Umbilical cord (tissue), 1 donor: ENCODE measurements at regions not wholly inside any gene's neighbourhood (a gene's known extent, or its start where the extent isn't known, plus 50 kb on each side); places are given as distances from the start of the nearest gene placed in this dataset.
"Not testable (repeated sequence)": the region's sequence is repeated elsewhere in the genome, so short reads cannot be mapped to it uniquely, and the experiment has no call there.

Experiments
- DNase-seq: peaks from one replicate; pipeline ENCODE4 v3.0.0-alpha.2; 2015; ENCODE audit warnings: low spot score

GRCh38 chr16:76970745-76971099, 220.3 kb upstream of the MON1B start:
- DNase-seq = no peak

DNA sequence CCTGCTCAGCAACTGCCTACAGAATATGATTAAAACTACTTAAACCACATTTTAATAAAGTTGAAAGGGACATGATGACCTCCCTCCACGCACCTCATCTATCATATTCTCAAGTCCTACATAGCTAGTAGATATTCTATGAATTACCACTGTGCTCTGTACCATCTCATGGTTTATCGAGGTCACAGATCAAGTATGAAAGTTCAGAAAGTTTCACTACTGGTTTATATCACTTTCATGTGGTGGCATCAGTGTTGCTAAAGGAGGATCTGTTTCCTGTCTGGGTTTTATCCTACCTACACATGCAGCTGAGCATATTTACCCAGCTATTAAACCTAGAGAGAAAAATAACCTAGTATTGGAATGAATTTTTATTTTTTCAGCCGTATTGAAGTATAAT, 214.9 kb upstream of the MON1B start:
- peak; percentile 78 for DNase-seq

DNA sequence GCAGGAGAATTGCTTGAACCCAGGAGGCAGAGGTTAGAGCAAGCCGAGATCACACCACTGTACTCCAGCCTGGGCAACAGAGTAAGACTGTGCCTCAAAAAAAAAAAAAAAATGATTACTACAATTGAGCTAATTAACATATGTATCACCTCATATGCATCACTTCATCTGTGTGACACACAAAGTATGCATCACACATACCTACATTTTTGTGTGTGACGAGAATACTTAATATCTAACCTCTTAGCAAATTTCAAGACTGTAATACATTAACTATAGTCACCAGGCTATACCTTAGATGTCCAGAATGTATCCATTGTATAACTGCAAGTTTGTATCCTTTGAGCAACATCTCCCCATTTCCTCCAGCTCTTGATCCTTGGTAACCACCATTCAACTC, 214.2 kb upstream of the MON1B start:
- DNase-seq = no peak

GRCh38 chr16:76984196-76984595, 206.8 kb upstream of the MON1B start:
- peak; percentile 60 for DNase-seq

DNA sequence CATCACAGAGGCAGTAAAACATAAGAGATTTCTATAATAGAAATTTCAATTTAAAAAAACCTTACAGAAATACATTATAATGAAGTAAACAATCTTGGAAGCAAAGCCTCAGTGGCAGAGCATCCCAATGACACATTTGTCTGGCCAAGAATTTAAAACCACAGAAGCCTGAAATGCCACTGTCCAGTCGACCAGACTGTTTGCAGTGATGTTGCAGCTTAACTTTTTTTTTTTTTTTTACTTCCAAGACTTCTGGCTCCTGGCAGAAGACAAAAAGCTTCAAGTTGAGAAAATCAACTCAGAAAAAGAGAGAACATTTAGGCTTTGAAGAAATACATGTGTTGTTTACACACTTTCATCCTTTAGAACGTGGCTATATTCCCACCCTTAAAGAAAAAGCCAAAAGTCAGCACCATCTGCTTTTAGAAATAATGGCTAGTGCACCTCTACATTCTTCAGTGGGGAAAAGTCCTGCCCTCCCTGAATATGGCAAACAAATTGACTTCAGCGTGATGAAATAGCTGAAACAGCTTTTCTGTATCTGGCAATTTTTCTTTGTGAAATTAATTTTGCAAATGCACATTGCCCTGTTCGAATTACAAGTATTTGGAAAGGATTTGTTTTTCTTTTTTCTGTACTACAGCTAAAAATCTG, 205.5 kb upstream of the MON1B start:
- peak; percentile 75 for DNase-seq

DNA sequence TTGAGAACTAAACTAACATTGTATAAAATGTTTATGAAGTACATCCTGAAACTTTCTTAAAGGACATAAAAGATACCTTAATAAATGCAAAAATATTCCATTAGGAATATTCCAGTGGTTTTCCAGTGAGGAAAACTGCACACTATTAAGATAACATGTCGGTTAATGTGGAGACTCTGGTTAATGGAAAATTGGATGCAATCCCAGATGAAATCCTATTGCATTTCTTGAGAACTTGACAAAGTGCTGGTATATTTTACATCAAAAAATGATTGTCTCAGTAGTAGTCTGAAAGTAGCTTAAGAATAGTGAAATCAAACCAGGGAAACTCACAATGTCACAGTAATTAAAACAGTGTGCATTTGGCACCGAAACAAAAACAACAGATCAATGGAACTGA, 202.5 kb upstream of the MON1B start:
- DNase-seq = peak; percentile 75

GRCh38 chr16:77002644-77003043, 188.3 kb upstream of the MON1B start:
- DNase-seq = no peak

- no peak for DNase-seq
Observed at GRCh38 chr16:77009453-77009852, 181.5 kb upstream of the MON1B start.

GRCh38 chr16:77014441-77014840, 176.5 kb upstream of the MON1B start:
- DNase-seq = no peak

DNA sequence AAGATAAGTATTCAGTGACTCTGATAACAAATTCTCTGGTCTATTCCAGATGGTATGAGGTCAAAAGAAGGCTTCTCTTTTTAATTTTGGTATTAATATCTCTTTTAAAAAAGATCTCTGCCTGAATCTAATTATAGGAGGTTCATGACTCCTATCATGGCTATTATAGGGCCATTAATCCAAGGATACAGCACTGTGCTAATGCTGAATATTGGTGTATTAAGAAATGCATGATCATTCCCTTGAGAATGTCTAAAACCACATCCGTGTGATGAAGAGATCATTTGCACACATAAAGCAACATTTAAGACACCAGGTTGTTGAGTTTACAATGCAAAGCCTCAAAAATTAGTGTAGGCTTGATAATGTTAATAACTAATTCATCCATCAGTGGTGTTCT, 160.4 kb upstream of the MON1B start:
- DNase-seq = peak; percentile 86

DNA sequence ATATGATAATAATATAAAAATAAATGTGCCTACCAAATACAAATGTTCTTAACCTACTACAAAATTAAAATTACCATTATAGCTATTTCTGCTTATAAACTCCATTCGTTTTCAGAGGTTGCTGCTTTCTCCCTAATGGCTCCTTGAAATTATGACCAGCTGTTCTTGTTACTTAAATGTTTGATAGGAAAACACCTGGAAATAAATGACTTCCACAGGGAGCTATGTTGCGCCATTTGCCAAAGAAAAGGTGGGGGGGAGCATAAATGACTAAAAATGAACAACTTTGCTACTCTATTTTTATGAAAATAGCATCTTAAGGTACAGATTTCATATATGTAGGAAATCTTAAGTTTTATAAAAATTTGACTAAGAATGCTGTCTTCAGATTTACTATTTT, 157.5 kb upstream of the MON1B start:
- no peak for DNase-seq

DNA sequence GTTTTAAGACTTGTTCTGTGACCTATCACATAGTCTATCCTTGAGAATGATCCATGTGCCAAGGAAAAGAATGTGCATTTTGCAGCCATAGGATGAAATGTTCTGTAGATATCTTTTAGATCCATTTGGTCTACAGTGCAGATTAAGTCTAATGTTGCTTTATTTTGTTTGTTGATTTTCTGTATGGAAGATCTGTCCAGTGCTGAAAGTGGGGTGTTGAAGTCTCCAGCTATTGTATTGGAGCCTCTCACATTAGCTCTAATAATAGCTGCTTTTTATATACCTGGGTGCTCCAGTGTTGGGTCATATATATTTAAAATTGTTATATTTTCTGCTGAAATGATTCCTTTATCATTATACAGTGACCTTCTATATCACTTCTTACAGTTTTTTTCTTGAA, 155.6 kb upstream of the MON1B start:
- no peak for DNase-seq

GRCh38 chr16:77037696-77038347, 153.2 kb upstream of the MON1B start:
- DNase-seq = no peak

GRCh38 chr16:77041468-77041867, 149.5 kb upstream of the MON1B start:
- peak; percentile 35 for DNase-seq

DNA sequence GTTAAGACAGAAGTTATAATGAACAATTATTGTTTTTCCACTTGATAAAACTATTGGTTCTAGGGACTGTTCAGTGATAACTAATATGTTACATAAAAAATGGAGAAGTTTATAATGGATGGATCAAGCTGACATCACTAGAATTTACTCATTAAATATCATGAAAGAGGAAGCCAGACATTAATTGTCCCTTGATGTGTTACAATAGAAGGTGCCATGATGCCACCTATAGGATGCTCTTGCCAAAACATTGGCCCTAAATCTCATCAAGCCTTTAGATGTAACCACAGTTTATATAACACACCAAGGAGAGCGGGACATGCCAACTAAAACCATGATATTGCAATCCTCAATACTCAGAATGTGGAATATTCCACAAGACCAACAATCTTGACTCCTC, 147.9 kb upstream of the MON1B start:
- DNase-seq = no peak

GRCh38 chr16:77046206-77046605, 144.8 kb upstream of the MON1B start:
- DNase-seq = no peak

DNA sequence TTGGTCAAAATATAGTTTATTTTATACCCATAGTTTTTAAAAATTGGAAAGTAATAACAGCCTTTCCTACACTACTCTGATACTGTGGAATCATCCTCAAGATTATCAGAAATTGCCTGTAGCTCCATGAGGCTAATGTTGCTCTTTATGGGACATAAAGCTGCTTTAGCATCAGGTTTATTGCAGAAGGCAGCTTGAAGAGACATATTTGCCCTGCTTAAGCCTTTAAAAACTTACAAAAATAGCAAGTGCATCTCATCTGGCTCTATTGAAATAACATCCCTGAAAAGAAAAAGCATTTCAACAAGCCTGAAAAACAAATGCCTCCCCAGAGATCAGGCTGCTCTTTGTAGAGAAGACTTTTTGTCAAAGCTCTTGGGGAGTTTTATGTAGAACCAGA, 142.9 kb upstream of the MON1B start:
- DNase-seq = peak; percentile 50

DNA sequence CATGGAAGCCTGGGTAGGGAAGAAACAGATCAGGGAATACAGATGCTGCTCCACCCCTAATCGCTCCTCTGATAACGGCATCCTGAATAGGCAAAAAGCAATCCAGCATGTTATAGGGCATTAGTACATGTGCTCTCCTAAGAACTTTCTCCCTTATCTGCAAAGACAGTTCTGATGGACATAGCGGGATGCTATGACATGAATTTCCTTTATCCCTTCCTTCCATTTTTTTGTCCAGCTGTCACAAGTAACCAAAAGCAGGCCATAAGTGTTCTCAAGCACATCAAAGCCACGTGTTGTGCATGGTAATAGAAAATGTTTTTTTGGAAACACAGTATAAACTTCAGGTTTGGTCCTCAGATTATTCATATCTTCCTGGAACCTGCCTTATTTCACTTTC, 141.4 kb upstream of the MON1B start:
- peak; percentile 78 for DNase-seq

GRCh38 chr16:77056597-77056996, 134.4 kb upstream of the MON1B start:
- DNase-seq = not testable (repeated sequence)

DNA sequence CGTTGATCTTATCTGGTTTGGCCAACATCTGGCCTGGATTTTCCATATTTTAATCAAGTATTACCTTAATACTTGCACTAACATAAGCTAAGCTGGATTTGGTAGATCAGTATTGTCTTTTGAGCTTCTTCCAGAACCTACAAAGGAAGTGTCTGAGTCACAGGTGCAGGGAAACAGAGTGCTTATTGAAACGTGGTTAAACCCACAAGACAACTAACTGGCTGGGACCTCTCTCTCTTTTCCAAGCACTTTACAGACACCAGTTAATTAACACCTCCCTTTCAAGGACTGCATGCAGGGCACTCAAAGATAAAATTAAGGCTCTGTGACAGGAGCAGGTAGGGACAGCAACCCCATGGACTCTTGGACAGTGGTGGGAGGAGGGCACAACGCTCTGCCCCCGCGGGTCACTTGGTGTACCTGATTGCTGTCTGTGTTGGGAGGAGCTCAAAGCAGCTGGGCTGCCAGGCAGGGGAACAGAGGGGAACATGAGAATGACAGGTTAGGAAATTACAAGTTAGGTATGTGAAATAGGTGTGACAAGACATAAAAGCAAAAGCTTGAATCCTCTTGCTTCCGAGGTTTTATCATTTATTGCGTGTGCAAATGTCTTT, 133.7 kb upstream of the MON1B start:
- DNase-seq = no peak

DNA sequence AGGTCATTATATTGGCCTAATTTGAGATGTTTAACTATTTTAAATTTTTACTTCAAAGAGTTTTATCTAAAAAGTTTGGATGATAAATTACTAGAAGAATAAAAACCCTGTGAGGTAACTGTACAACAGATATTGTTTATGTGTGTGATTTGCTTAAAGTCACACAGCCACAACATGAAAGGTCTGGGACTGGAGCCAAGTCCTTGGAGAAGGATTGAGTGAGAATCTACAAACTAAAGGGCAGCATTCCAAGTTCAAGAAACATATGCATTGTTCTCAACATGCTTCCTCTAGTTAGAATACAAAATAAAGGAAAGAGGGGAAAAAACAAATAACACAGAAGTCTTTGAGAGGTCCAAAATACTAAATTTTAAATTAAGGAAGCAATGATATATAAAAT, 131.5 kb upstream of the MON1B start:
- DNase-seq = peak; percentile 86

DNA sequence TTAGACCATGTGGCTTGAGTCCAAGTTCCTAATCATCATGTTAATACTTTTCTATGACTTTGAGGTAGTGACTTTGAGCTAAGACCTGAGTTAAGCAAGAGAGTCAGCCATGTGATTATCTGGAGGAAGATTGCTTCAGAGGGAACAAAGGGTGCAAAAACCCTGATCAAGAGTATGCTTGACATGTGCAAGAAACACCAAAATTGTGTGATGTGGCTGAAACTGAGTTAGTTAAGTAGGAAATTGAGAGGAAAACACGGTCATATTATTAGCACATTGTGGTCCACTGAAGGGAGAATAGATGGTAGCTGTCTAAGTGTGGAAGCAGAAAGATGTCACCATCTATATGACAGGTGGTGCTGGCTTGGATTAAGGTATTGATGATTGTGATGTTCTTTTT, 130.4 kb upstream of the MON1B start:
- DNase-seq = no peak
